HCT116 (cell line): ENCODE measurements at regions not wholly inside any gene's neighbourhood (a gene's known extent, or its start where the extent isn't known, plus 50 kb on each side); places are given as distances from the start of the nearest gene placed in this dataset.

ENCODE experiments used
- ATAC-seq: fragments of 200-7000 bp; cut with Tn5 transposase; 2 replicates; pipeline ENCODE4 v1.9.1; 2020; ENCODE audit warnings: mild to moderate bottlenecking, moderate library complexity
- BruUV-seq: library from RNA; stranded (reverse); fragments of 400-500 nt; replicated peaks from 2 replicates; lab custom pipeline; 2021; lab: Mats Ljungman, UMichigan
- CTCF ChIA-PET: fragments of 300-600 bp; sonication (Branson Sonifier 250); formaldehyde crosslinking; loops from one replicate; lab custom pipeline; 2021; ENCODE audit warnings: antibody characterized with exemption; lab: Charles Lee
- POLR2A ChIA-PET: fragments of 300-600, 350-600 bp; sonication (Branson Sonifier 250); formaldehyde crosslinking; loops from one replicate; lab custom pipeline; 2021; ENCODE audit warnings: antibody characterized with exemption; lab: Charles Lee
- RAD21 ChIA-PET, 2 experiments: fragments of 300-600 bp; sonication (Branson Sonifier 250); formaldehyde crosslinking; loops; one replicate each; lab custom pipeline; 2023; ENCODE audit warnings: low total read pairs in 2 of 2; ENCODE audit not compliant: uncharacterized antibody in 2 of 2, unreplicated experiment in 2 of 2, low non-redundant PET in 1 of 2; lab: Charles Lee
- DNase-seq: peaks from one replicate; pipeline ENCODE4 v3.0.0-alpha.2; 2010; ENCODE audit warnings: low read depth, low spot score
- H2AFZ ChIP-seq: fragments of 200-600 bp; shearing (Covaris generic), sonication (generic); 2 replicates; pipeline ENCODE4 v1.6.1; 2017; ENCODE audit warnings: low read depth, mixed run types, mixed read lengths, antibody characterized with exemption, low read length; ENCODE audit not compliant: poor library complexity, severe bottlenecking
- H3K27ac ChIP-seq: 2 replicates; pipeline ENCODE4 v1.5.1; 2012; ENCODE audit warnings: low read depth, low read length
- H3K27me3 ChIP-seq: fragments of 200-600 bp; sonication (generic); 2 replicates; pipeline ENCODE4 v1.6.1; 2016; ENCODE audit warnings: mixed run types, low read length, mixed read lengths; ENCODE audit not compliant: insufficient read depth
- H3K36me3 ChIP-seq, 2 experiments: fragments of 200-500 bp in 1 of 2; fragments of 200-600 bp in 1 of 2; sonication (Bioruptor generic) in 1 of 2; sonication (generic) in 1 of 2; 2 replicates each; pipeline versions ENCODE4 v1.5.1 to v1.6.1; 2014 to 2016; ENCODE audit warnings: low read length in 2 of 2, inconsistent platforms in 1 of 2, mixed read lengths in 1 of 2, mixed run types in 1 of 2; ENCODE audit not compliant: insufficient read depth in 2 of 2, control insufficient read depth in 1 of 2
- H3K4me1 ChIP-seq, 2 experiments: fragments of 200-600 bp in 1 of 2; sonication (generic) in 1 of 2; 2 replicates each; pipeline versions ENCODE4 v1.5.1 to v1.6.1; 2012 to 2017; ENCODE audit warnings: low read length in 2 of 2, inconsistent platforms in 1 of 2, mild to moderate bottlenecking in 1 of 2, mixed read lengths in 1 of 2, mixed run types in 1 of 2, moderate library complexity in 1 of 2; ENCODE audit not compliant: insufficient read depth in 2 of 2, control insufficient read depth in 1 of 2
- H3K4me2 ChIP-seq: fragments of 200-600 bp; sonication (generic); 2 replicates; pipeline ENCODE4 v1.6.1; 2017; ENCODE audit warnings: mixed run types, low read length, mixed read lengths
- H3K4me3 ChIP-seq, 2 experiments: fragments of 200-600 bp in 1 of 2; sonication (generic) in 1 of 2; replicated peaks in 1 of 2; 2 replicates each; pipeline ENCODE4 v1.5.1; 2011 to 2016; ENCODE audit warnings: low read length in 2 of 2, control low read depth in 1 of 2, low read depth in 1 of 2, mild to moderate bottlenecking in 1 of 2, mixed read lengths in 1 of 2, mixed run types in 1 of 2
- H3K79me2 ChIP-seq: fragments of 200-600 bp; sonication (generic); 2 replicates; pipeline ENCODE4 v1.6.1; 2017; ENCODE audit warnings: mild to moderate bottlenecking, mixed run types, low read length, moderate library complexity, mixed read lengths; ENCODE audit not compliant: insufficient read depth
- H3K9ac ChIP-seq: fragments of 200-600 bp; sonication (generic); 2 replicates; pipeline ENCODE4 v1.6.1; 2016; ENCODE audit warnings: low read length, mixed read lengths
- H3K9me2 ChIP-seq: fragments of 200-600 bp; sonication (generic), shearing (Covaris generic); 2 replicates; pipeline ENCODE4 v1.6.1; 2017; ENCODE audit warnings: mixed run types, mild to moderate bottlenecking, moderate library complexity; ENCODE audit not compliant: insufficient read depth
- H3K9me3 ChIP-seq, 2 experiments: fragments of 200-500 bp in 1 of 2; fragments of 200-600 bp in 1 of 2; sonication (Bioruptor generic) in 1 of 2; sonication (generic) in 1 of 2; 2 replicates each; pipeline ENCODE4 v1.6.1; 2014 to 2017; ENCODE audit warnings: low read length in 2 of 2, mixed read lengths in 2 of 2, inconsistent platforms in 1 of 2, low read depth in 1 of 2, mild to moderate bottlenecking in 1 of 2, mixed run types in 1 of 2, moderate library complexity in 1 of 2; ENCODE audit not compliant: control insufficient read depth in 1 of 2, insufficient read depth in 1 of 2
- H4K20me1 ChIP-seq: fragments of 200-600 bp; sonication (generic), shearing (Covaris generic); 2 replicates; pipeline ENCODE4 v1.6.1; 2017; ENCODE audit warnings: mixed run types, mild to moderate bottlenecking, moderate library complexity; ENCODE audit not compliant: insufficient read depth
- CTCF ChIP-seq, 3 experiments: fragments of 200-600 bp in 1 of 3; sonication (generic) in 1 of 3; IDR thresholded peaks in 2 of 3; conservative IDR thresholded peaks in 1 of 3; 2 replicates each; pipeline ENCODE4 v1.5.1; 2012 to 2017; ENCODE audit warnings: low read depth in 2 of 3, low read length in 2 of 3, antibody characterized with exemption in 1 of 3, borderline replicate concordance in 1 of 3, control low read depth in 1 of 3, mild to moderate bottlenecking in 1 of 3, mixed read lengths in 1 of 3, mixed run types in 1 of 3, moderate library complexity in 1 of 3; ENCODE audit not compliant: insufficient read depth in 1 of 3
- EGR1 ChIP-seq: IDR thresholded peaks from 2 replicates; pipeline ENCODE4 v1.6.1; 2012; ENCODE audit warnings: low read depth
- ELF1 ChIP-seq: IDR thresholded peaks from 2 replicates; pipeline ENCODE4 v1.6.1; 2012; ENCODE audit warnings: low read depth, borderline replicate concordance
- EZH2 ChIP-seq: fragments of 200-600 bp; sonication (generic); IDR thresholded peaks from 2 replicates; pipeline ENCODE4 v1.6.1; 2017; ENCODE audit warnings: antibody characterized with exemption, mixed run types
- EZH2phosphoT487 ChIP-seq: fragments of 200-600 bp; IDR thresholded peaks from 2 replicates; pipeline ENCODE4 v1.6.1; 2018; ENCODE audit warnings: antibody characterized with exemption, borderline replicate concordance
- FOSL1 ChIP-seq: IDR thresholded peaks from 2 replicates; pipeline ENCODE4 v1.6.1; 2012; ENCODE audit warnings: low read depth
- JUND ChIP-seq: IDR thresholded peaks from 2 replicates; pipeline ENCODE4 v1.6.1; 2012
- POLR2AphosphoS5 ChIP-seq: IDR thresholded peaks from 2 replicates; pipeline ENCODE4 v1.6.1; 2011; ENCODE audit warnings: mild to moderate bottlenecking, low read depth, low read length, moderate library complexity
- RAD21 ChIP-seq: IDR thresholded peaks from 2 replicates; pipeline ENCODE4 v1.6.1; 2012; ENCODE audit warnings: low read depth, mild to moderate bottlenecking
- REST ChIP-seq: IDR thresholded peaks from 2 replicates; pipeline ENCODE4 v1.6.1; 2012; ENCODE audit warnings: low read depth
- SP1 ChIP-seq: IDR thresholded peaks from 2 replicates; pipeline ENCODE4 v1.6.1; 2012; ENCODE audit warnings: low read depth
- SRF ChIP-seq: IDR thresholded peaks from 2 replicates; pipeline ENCODE4 v1.6.1; 2012; ENCODE audit warnings: low read depth
- TCF7L2 ChIP-seq: IDR thresholded peaks from 2 replicates; pipeline ENCODE4 v1.7.0; 2011; ENCODE audit warnings: borderline replicate concordance, inconsistent platforms; ENCODE audit not compliant: insufficient read depth, insufficient read length; ENCODE audit errors: extremely low read depth
- YY1 ChIP-seq: IDR thresholded peaks from 2 replicates; pipeline ENCODE4 v1.6.1; 2011; ENCODE audit warnings: low read length, low read depth, moderate library complexity, mild to moderate bottlenecking; ENCODE audit not compliant: insufficient replicate concordance; ENCODE audit errors: extremely low read depth
- ZFX ChIP-seq: fragments of 450-650 bp; IDR thresholded peaks from 2 replicates; pipeline ENCODE4 v1.6.1; 2017
- ZNF274 ChIP-seq: fragments of 200-500 bp; sonication (Bioruptor generic); IDR thresholded peaks from 2 replicates; pipeline ENCODE4 v1.6.1; 2014; ENCODE audit warnings: mild to moderate bottlenecking, low read depth, low read length, inconsistent platforms
- intact Hi-C: fragments of 100-400 bp; cut with micrococcal nuclease; formaldehyde crosslinking; loops from 2 replicates; pipeline ENCODE4 v1.10.0; 2022
- TF ChIP-seq, protein P1 (sequence below): IDR thresholded peaks from 2 replicates; pipeline ENCODE4 v1.6.1; 2012
- TF ChIP-seq, protein P2 (sequence below): IDR thresholded peaks from 2 replicates; pipeline ENCODE4 v1.6.1; 2012

DNA sequence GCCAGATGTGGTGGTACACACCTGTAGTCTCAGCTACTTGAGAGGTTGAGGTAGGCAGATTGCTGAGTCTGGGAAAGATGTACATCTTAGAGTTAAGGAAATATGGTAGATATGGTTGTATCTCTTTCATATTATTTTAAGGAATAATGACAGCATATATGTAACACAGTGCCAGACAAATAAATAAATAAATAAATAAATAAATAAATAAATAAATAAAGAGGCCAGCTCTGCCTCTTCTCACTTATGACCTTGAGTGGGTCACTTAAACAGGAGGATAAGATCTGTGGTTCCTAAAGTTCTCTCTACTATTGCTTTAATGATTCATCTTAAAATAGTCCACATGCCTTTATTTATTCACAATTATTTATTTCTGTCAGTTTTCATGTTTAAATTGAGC lies 890.9 kb upstream of the TENM4 start:
- ChIA-PET RAD21 (no interaction called here), POLR2A (no interaction called here), CTCF (no interaction called here)
- H3K36me3 ChIP-seq: no peaks in the 10 kb centered on the region
- intact Hi-C loops: no loop called here
- H3K4me2 ChIP-seq: no peak overlapping the region
- no peaks in the 10 kb centered on the region for H4K20me1 ChIP-seq
- TF ChIP-seq, protein P1, sequence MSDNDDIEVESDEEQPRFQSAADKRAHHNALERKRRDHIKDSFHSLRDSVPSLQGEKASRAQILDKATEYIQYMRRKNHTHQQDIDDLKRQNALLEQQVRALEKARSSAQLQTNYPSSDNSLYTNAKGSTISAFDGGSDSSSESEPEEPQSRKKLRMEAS: no peak
- TF ChIP-seq SP1 (no peak), EGR1 (no peak), EZH2 (no peak), YY1 (no peak), SRF (no peak), JUND (no peak), POLR2AphosphoS5 (no peak), REST (no peak), TCF7L2 (no peak), ZFX (no peak), ZNF274 (no peak), FOSL1 (no peak), ELF1 (no peak), EZH2phosphoT487 (no peak), RAD21 (no peak), CTCF (IDR thresholded peaks at IDR 0.05 in 2 of 3, conservative IDR thresholded peaks at IDR 0.05 in 1 of 3; ENCODE audit: borderline replicate concordance in 1 of 3, insufficient read depth in 1 of 3, low read depth in 2 of 3, low read length in 2 of 3) (no peak)
- TF ChIP-seq, protein P2, sequence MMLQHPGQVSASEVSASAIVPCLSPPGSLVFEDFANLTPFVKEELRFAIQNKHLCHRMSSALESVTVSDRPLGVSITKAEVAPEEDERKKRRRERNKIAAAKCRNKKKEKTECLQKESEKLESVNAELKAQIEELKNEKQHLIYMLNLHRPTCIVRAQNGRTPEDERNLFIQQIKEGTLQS: no peak
- H3K4me1 ChIP-seq: no peaks in the 10 kb centered on the region
- no peak for DNase-seq
- no peak overlapping the region for H3K4me3 ChIP-seq
- no peak overlapping the region for H3K27ac ChIP-seq
- no peak overlapping the region for H2AFZ ChIP-seq
- H3K9me2 ChIP-seq: no peaks in the 10 kb centered on the region
- ATAC-seq: no peak
- H3K9ac ChIP-seq: no peak overlapping the region
- H3K9me3 ChIP-seq: peaks cover 7 to 16% of the 10 kb centered on the region in 2 experiments; a peak in 2 of 4 replicates
- no peaks in the 10 kb centered on the region for H3K27me3 ChIP-seq
- BruUV-seq: no TSS peak
- H3K79me2 ChIP-seq: no peaks in the 10 kb centered on the region
